Glutamatergic neuron (in vitro differentiated cells): ENCODE measurements at regions not wholly inside any gene's neighbourhood (a gene's known extent, or its start where the extent isn't known, plus 50 kb on each side); places are given as distances from the start of the nearest gene placed in this dataset.

Source experiments
- DNase-seq: peaks from one replicate; pipeline ENCODE4 v3.0.0; 2022
- H3K27ac Mint-ChIP-seq: one replicate; pipeline ENCODE4 v1.8.0; 2020; ENCODE audit warnings: mild to moderate bottlenecking, mixed read lengths, inconsistent platforms; ENCODE audit not compliant: unreplicated experiment
- H3K27me3 Mint-ChIP-seq: one replicate; pipeline ENCODE4 v1.8.0; 2020; ENCODE audit warnings: mild to moderate bottlenecking, moderate library complexity, mixed read lengths, inconsistent platforms; ENCODE audit not compliant: unreplicated experiment
- H3K36me3 Mint-ChIP-seq: one replicate; pipeline ENCODE4 v1.8.0; 2020; ENCODE audit warnings: mild to moderate bottlenecking, mixed read lengths, inconsistent platforms; ENCODE audit not compliant: unreplicated experiment
- H3K4me1 Mint-ChIP-seq: one replicate; pipeline ENCODE4 v1.8.0; 2020; ENCODE audit warnings: mild to moderate bottlenecking, low read depth, mixed read lengths, inconsistent platforms; ENCODE audit not compliant: unreplicated experiment
- H3K4me3 Mint-ChIP-seq: one replicate; pipeline ENCODE4 v1.8.0; 2020; ENCODE audit warnings: mild to moderate bottlenecking, mixed read lengths, inconsistent platforms; ENCODE audit not compliant: unreplicated experiment
- H3K9me3 Mint-ChIP-seq: one replicate; pipeline ENCODE4 v1.8.0; 2020; ENCODE audit warnings: mild to moderate bottlenecking, moderate library complexity, mixed read lengths, inconsistent platforms; ENCODE audit not compliant: unreplicated experiment
- CTCF ChIP-seq: fragments of 200-600 bp; sonication (generic); IDR thresholded peaks from one replicate; pipeline ENCODE4 v1.5.0; 2021; ENCODE audit not compliant: partially characterized antibody, unreplicated experiment

GRCh38 chrX:38870361-38870895, 69.2 kb downstream of the MID1IP1 start:
- Mint-ChIP-seq H3K27ac (no peak overlapping the region), H3K36me3 (no peaks in the 10 kb centered on the region), H3K4me3 (no peak overlapping the region), H3K4me1 (no peaks in the 10 kb centered on the region), H3K9me3 (peaks cover 2% of the 10 kb centered on the region), H3K27me3 (no peaks in the 10 kb centered on the region)
- no peak for DNase-seq
- TF ChIP-seq CTCF, result no peak

GRCh38 chrX:38871129-38872029, 70.1 kb downstream of the MID1IP1 start:
- Mint-ChIP-seq H3K9me3 (peaks cover 2% of the 10 kb centered on the region), H3K27ac (no peak overlapping the region), H3K4me1 (no peaks in the 10 kb centered on the region), H3K4me3 (no peak overlapping the region), H3K27me3 (no peaks in the 10 kb centered on the region), H3K36me3 (no peaks in the 10 kb centered on the region)
- no peak for DNase-seq
- no peak for TF ChIP-seq CTCF

- H3K36me3 Mint-ChIP-seq, result no peaks in the 10 kb centered on the region
- H3K4me1 Mint-ChIP-seq, result no peaks in the 10 kb centered on the region
- no peaks in the 10 kb centered on the region for H3K27me3 Mint-ChIP-seq
- DNase-seq, result no peak
- no peak overlapping the region for H3K4me3 Mint-ChIP-seq
- TF ChIP-seq CTCF, result no peak
- no peaks in the 10 kb centered on the region for H3K9me3 Mint-ChIP-seq
- H3K27ac Mint-ChIP-seq, result no peak overlapping the region
Measured at GRCh38 chrX:38877366-38877765, 76.1 kb downstream of the MID1IP1 start.

- no peaks in the 10 kb centered on the region for H3K9me3 Mint-ChIP-seq
- H3K27ac Mint-ChIP-seq, result no peak overlapping the region
- TF ChIP-seq CTCF, result no peak
- no peaks in the 10 kb centered on the region for H3K27me3 Mint-ChIP-seq
- no peak overlapping the region for H3K4me3 Mint-ChIP-seq
- no peaks in the 10 kb centered on the region for H3K4me1 Mint-ChIP-seq
- no peaks in the 10 kb centered on the region for H3K36me3 Mint-ChIP-seq
- no peak for DNase-seq
Measured at GRCh38 chrX:38878641-38879340, 77.5 kb downstream of the MID1IP1 start.
